HEK293T (cell line): ENCODE measurements at regions not wholly inside any gene's neighbourhood (a gene's known extent, or its start where the extent isn't known, plus 50 kb on each side); places are given as distances from the start of the nearest gene placed in this dataset.

Experiments
- BHLHE40 ChIP-seq: fragments of 450-650 bp; IDR thresholded peaks from 2 replicates; pipeline ENCODE4 v1.6.1; 2016; ENCODE audit warnings: mild to moderate bottlenecking, moderate library complexity, borderline replicate concordance
- ELF4 ChIP-seq: fragments of 450-650 bp; IDR thresholded peaks from 2 replicates; pipeline ENCODE4 v1.6.1; 2017; ENCODE audit warnings: antibody characterized with exemption
- FOXA1 ChIP-seq: fragments of 450-650 bp; IDR thresholded peaks from 2 replicates; pipeline ENCODE4 v1.6.1; 2016; ENCODE audit warnings: mild to moderate bottlenecking
- FOXM1 ChIP-seq: fragments of 450-650 bp; IDR thresholded peaks from 2 replicates; pipeline ENCODE4 v1.6.1; 2017; ENCODE audit warnings: mild to moderate bottlenecking, borderline replicate concordance
- HDGF ChIP-seq: fragments of 450-650 bp; IDR thresholded peaks from 2 replicates; pipeline ENCODE4 v1.6.1; 2017; ENCODE audit warnings: antibody characterized with exemption, borderline replicate concordance
- L3MBTL2 ChIP-seq: fragments of 450-650 bp; conservative IDR thresholded peaks from 2 replicates; pipeline ENCODE4 v1.6.1; 2016; ENCODE audit warnings: mild to moderate bottlenecking
- NFRKB ChIP-seq: fragments of 450-650 bp; IDR thresholded peaks from 2 replicates; pipeline ENCODE4 v1.6.1; 2016; ENCODE audit warnings: mild to moderate bottlenecking, moderate library complexity
- SP1 ChIP-seq: fragments of 450-650 bp; IDR thresholded peaks from 2 replicates; pipeline ENCODE4 v1.6.1; 2017
- TARDBP ChIP-seq: fragments of 450-650 bp; IDR thresholded peaks from 2 replicates; pipeline ENCODE4 v1.6.1; 2016
- TF ChIP-seq, protein P1 (sequence below): fragments of 450-650 bp; IDR thresholded peaks from 2 replicates; pipeline ENCODE4 v1.6.1; 2016

DNA sequence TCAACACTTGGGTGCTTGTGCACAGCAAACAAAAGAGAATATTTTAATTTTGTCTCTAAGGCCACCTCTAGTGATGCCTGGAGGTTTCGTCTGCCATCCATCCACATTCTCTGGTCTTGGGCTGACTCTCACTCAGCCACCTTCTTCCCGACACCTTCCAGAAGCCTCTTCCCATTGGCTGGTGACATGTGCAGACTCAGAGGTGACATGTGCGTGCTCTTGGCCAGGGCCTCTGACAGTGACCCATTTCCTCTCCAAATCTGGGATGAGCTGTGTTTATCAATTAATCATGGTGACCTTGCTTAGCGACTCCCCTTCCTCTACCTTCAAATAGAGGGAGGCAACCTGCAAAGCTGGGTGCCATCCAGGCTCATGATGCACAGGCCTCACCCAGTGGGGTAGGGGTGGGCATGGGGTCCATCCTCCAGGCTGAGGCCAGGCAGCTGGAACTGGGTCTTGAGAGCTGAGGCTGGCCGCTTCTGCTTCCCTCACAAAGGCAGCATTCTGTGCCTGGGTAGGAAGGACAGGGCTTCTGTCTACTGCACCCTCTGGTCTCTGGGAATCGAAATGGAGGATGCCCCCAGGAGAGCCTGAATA lies 91.8 kb downstream of the DHCR7 start:
- TF ChIP-seq ELF4, result no peak
- TF ChIP-seq, protein P1, sequence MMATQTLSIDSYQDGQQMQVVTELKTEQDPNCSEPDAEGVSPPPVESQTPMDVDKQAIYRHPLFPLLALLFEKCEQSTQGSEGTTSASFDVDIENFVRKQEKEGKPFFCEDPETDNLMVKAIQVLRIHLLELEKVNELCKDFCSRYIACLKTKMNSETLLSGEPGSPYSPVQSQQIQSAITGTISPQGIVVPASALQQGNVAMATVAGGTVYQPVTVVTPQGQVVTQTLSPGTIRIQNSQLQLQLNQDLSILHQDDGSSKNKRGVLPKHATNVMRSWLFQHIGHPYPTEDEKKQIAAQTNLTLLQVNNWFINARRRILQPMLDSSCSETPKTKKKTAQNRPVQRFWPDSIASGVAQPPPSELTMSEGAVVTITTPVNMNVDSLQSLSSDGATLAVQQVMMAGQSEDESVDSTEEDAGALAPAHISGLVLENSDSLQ, result no peak
- no peak for TF ChIP-seq FOXA1
- no peak for TF ChIP-seq SP1
- no peak for TF ChIP-seq TARDBP
- TF ChIP-seq FOXM1, result no peak
- TF ChIP-seq NFRKB, result no peak
- TF ChIP-seq BHLHE40, result no peak
- no peak for TF ChIP-seq HDGF
- no peak for TF ChIP-seq L3MBTL2
